ENCODE measurements at regions not wholly inside any gene's neighbourhood (a gene's known extent, or its start where the extent isn't known, plus 50 kb on each side); places are given as distances from the start of the nearest gene placed in this dataset.

DNA sequence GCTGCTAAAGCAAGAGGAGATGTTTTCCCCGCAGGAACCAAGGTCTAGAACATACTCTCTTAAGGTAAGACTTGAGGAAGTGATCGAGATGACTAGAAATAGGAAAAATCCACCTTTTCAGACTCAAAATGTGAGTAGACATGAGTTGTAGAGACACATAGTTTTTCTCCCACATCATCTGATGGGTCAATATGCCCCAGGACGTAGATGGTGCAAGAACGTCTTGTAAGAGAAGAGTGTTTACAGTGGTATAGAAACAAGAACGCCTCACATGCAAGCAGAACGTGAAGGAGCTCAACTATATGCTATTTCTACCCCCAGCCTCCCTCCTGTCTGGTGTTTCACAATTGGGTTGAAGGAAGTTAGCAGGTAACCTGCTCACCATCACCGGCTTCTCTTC, 144.0 kb upstream of the BACE2 start:
- TF ChIP-seq CEBPB (IDR thresholded peaks at IDR 0.05; ENCODE audit: low read depth, low read length) (no peak), CTCF (conservative IDR thresholded peaks at IDR 0.05; ENCODE audit: low read depth, low read length) (no peak), RAD21 (IDR thresholded peaks at IDR 0.05; ENCODE audit: low read length) (no peak), RCOR1 (IDR thresholded peaks at IDR 0.05; ENCODE audit: insufficient replicate concordance, low read length) (no peak), RFX5 (IDR thresholded peaks at IDR 0.05; ENCODE audit: low read depth, low read length) (no peak), POLR2A (IDR thresholded peaks at IDR 0.05; ENCODE audit: low read depth, low read length) (no peak), ELK1 (IDR thresholded peaks at IDR 0.05; ENCODE audit: borderline replicate concordance, low read depth, low read length) (no peak)
- TF ChIP-seq, protein P1, sequence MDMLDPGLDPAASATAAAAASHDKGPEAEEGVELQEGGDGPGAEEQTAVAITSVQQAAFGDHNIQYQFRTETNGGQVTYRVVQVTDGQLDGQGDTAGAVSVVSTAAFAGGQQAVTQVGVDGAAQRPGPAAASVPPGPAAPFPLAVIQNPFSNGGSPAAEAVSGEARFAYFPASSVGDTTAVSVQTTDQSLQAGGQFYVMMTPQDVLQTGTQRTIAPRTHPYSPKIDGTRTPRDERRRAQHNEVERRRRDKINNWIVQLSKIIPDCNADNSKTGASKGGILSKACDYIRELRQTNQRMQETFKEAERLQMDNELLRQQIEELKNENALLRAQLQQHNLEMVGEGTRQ (IDR thresholded peaks at IDR 0.05; ENCODE audit: low read depth, low read length), result no peak
